ENCODE measurements at regions not wholly inside any gene's neighbourhood (a gene's known extent, or its start where the extent isn't known, plus 50 kb on each side); places are given as distances from the start of the nearest gene placed in this dataset.

DNA sequence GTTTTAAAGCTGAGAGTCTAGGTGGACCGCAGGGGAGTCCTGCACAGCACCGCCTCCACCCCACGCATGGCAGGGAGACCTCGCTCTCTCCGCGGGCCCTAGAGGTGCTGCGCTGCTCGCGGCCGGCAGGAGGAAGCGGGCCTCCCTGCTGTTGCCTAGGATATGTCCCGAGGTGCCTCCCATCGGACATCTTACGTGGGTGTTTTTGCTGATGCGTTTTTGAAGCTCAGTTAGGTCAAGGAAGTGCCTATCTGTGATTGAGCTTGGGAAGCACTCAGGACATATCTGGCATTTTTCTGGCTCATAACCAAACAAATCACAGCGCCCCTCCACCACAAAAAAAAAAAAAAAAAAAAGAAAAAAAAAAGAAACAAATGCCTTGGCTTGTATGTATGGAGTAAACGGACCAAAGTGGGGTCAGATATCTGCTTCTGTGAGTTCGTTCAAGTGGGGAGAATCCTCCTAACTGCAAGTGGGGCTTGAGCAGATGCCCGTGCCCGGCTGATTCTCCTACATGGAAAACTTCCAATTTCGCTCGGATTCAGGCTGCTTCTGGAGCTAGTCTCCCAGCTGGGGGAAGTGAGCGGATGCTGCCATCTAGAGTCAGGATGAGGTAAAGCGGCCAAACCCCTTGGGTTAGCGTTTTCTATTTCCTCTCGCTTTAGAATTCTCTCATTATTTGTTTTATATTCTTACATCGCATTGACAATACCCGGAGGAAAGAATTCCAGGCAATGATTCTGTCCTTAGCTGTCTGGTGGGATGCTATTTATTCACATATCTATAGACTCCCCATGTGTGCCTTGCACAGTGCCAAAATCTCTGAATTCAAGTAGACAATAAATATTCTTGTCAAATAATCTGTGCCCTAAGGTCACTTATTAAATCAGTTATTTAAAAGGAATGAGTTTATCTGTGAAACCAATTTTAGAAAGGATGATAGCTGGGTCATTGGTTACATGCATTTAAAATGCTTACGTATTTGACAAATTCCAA, 95.3 kb downstream of the CD8B2 start:
- peak overlapping the region in 2 of 3 donors; percentile 16 to 30 for H3K4me3 ChIP-seq (ENCODE audit: low read depth in 1 of 3, low read length in 3 of 3)
- peaks cover 0 to 6% (median 0%) of the 10 kb centered on the region in 3 donors for H3K4me1 ChIP-seq (ENCODE audit: control insufficient read depth in 3 of 3, insufficient read depth in 2 of 3, low read depth in 1 of 3, low read length in 2 of 3)
- no peak overlapping the region for H3K27ac ChIP-seq (ENCODE audit: low read depth in 1 of 3, low read length in 2 of 3)
- DNase-seq, result peak; percentile 72 to 85
- H3K36me3 ChIP-seq (ENCODE audit: control insufficient read depth in 3 of 3, insufficient read depth in 2 of 3, low read depth in 1 of 3, low read length in 3 of 3), result no peaks in the 10 kb centered on the region
- WGBS, 3 donors, result 3 to 4% (median 4%) methylated on average over 29 of the region's 29 CpGs
- H3K9me3 ChIP-seq (ENCODE audit: control insufficient read depth in 2 of 2, insufficient read depth in 1 of 2, low read depth in 1 of 2, low read length in 1 of 2), result peaks cover 0 to 4% of the 10 kb centered on the region in 2 donors
- H3K27me3 ChIP-seq (ENCODE audit: control insufficient read depth in 3 of 3, insufficient read depth in 3 of 3, low read length in 3 of 3), result peaks cover 5 to 49% (median 21%) of the 10 kb centered on the region in 3 donors
- no peak for FAIRE-seq

DNA sequence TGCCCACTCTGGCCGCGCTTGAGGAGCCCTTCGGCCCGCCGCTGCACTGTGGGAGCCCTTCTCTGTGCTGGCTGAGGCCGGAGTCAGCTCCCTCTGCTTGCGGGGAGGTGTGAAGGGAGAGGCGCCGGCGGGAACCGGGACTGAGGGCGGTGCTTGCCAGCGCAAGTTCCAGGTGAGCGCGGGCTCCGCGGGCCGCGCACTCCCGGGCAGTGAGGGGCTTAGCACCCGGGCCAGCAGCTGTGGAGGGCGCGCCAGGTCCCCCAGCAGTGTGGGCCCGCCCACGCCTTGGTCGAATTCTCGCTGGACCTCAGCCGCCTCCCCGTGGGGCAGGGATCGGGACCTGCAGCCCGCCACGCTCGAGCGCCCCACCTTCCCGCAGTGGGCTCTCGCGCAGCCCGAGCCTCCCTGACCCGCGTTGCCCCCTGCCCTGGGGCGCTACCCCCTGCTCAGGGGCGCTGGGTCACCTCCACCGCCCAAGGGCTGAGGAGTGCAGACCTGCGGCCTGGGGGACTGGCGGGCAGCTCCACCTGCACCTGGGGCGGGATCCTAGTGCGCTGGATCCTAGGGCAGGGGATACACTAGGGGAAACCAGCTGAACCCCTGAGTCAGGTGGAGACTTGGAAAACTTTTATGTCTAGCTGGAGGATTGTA, 97.3 kb downstream of the CD8B2 start:
- H3K4me1 ChIP-seq (ENCODE audit: control insufficient read depth in 3 of 3, insufficient read depth in 2 of 3, low read depth in 1 of 3, low read length in 2 of 3), result peaks cover 0 to 6% (median 0%) of the 10 kb centered on the region in 3 donors
- no peak overlapping the region for H3K27ac ChIP-seq (ENCODE audit: low read depth in 1 of 3, low read length in 2 of 3)
- no peaks in the 10 kb centered on the region for H3K36me3 ChIP-seq (ENCODE audit: control insufficient read depth in 3 of 3, insufficient read depth in 2 of 3, low read depth in 1 of 3, low read length in 3 of 3)
- WGBS, 3 donors, result 40 to 42% (median 40%) methylated on average over 33 to 47 of the region's 47 CpGs
- peaks cover 5 to 49% (median 21%) of the 10 kb centered on the region in 3 donors for H3K27me3 ChIP-seq (ENCODE audit: control insufficient read depth in 3 of 3, insufficient read depth in 3 of 3, low read length in 3 of 3)
- H3K9me3 ChIP-seq (ENCODE audit: control insufficient read depth in 2 of 2, insufficient read depth in 1 of 2, low read depth in 1 of 2, low read length in 1 of 2), result peaks cover 0 to 4% of the 10 kb centered on the region in 2 donors
- no peak overlapping the region for H3K4me3 ChIP-seq (ENCODE audit: low read depth in 1 of 3, low read length in 3 of 3)
- FAIRE-seq (no peak), DNase-seq (peak in 1 of 2 donors; percentile 14)

DNA sequence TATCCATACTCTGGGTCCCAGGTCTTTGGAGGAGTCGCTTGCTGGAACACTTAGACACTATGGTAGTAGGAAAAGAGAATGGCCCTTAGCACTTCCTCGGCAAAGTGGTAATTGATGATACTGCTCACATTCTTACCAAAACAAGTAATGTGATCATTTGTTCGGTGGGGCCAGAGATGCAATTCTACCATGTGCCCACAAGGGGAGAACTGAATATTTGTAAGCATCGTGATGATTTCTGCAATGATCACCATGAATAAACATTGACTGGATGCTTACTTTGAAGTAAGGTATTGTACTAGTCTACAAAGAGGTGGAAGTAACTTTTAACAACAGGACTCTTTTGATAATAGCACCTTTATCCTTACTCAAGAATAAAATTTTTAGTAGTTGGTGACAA, 109.7 kb downstream of the CD8B2 start:
- Histone ChIP-seq H3K4me1 (ENCODE audit: control insufficient read depth in 3 of 3, insufficient read depth in 2 of 3, low read depth in 1 of 3, low read length in 2 of 3) (no peaks in the 10 kb centered on the region), H3K36me3 (ENCODE audit: control insufficient read depth in 3 of 3, insufficient read depth in 2 of 3, low read depth in 1 of 3, low read length in 3 of 3) (no peaks in the 10 kb centered on the region), H3K9me3 (ENCODE audit: control insufficient read depth in 2 of 2, insufficient read depth in 1 of 2, low read depth in 1 of 2, low read length in 1 of 2) (peaks cover 0 to under 1% of the 10 kb centered on the region in 2 donors), H3K27me3 (ENCODE audit: control insufficient read depth in 3 of 3, insufficient read depth in 3 of 3, low read length in 3 of 3) (no peaks in the 10 kb centered on the region), H3K4me3 (ENCODE audit: low read depth in 1 of 3, low read length in 3 of 3) (no peak overlapping the region), H3K27ac (ENCODE audit: low read depth in 1 of 3, low read length in 2 of 3) (no peak overlapping the region)
- DNase-seq (no peak), FAIRE-seq (no peak)
- 63 to 66% (median 64%) methylated on average over 4 of the region's 4 CpGs for WGBS, 3 donors

DNA sequence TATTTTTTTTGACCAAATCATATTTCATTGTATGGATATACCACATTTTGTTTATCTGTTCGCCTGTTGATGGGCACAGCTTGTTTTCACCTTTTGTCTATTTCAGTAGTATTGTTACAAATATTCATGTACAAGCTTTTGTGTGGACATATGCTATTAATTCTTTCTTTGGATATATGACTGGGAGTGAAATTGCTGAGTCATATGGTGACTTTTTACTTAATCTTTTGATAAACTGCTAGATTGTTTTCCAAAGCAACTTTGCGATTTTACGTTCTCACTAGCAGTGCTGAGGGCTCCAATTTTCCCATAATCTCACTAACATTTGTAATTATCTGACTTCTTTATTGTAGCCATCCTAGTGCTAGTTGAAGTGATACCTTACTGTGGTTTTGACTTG, 112.4 kb downstream of the CD8B2 start:
- Histone ChIP-seq H3K27ac (ENCODE audit: low read depth in 1 of 3, low read length in 2 of 3) (no peak overlapping the region), H3K9me3 (ENCODE audit: control insufficient read depth in 2 of 2, insufficient read depth in 1 of 2, low read depth in 1 of 2, low read length in 1 of 2) (peaks cover 0 to 3% of the 10 kb centered on the region in 2 donors), H3K36me3 (ENCODE audit: control insufficient read depth in 3 of 3, insufficient read depth in 2 of 3, low read depth in 1 of 3, low read length in 3 of 3) (no peaks in the 10 kb centered on the region), H3K4me1 (ENCODE audit: control insufficient read depth in 3 of 3, insufficient read depth in 2 of 3, low read depth in 1 of 3, low read length in 2 of 3) (no peaks in the 10 kb centered on the region), H3K4me3 (ENCODE audit: low read depth in 1 of 3, low read length in 3 of 3) (no peak overlapping the region), H3K27me3 (ENCODE audit: control insufficient read depth in 3 of 3, insufficient read depth in 3 of 3, low read length in 3 of 3) (no peaks in the 10 kb centered on the region)
- FAIRE-seq (no peak), DNase-seq (no peak)
- 87 to 91% (median 89%) methylated on average over 3 of the region's 3 CpGs for WGBS, 3 donors

DNA sequence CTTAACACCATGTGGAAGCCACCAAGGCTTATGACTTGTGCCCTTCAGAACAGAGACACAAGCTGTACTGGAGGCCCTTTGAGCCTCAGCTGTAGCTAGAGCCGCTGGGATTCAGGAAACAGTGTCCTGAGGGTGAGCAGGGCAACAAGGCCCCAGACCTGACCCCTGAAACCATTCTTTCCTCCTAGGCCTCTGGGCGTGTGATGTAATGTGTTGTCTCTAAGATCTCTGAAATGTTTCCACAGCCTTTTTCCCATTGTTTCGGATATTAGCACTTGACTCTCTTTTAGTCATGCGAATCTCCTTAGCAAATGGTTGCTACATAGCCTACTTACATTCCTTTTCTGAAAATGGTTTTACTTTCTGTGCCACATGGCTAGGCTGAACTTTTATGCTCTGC, 114.9 kb downstream of the CD8B2 start:
- 82 to 85% (median 84%) methylated on average over 4 of the region's 4 CpGs for WGBS, 3 donors
- no peak overlapping the region for H3K4me3 ChIP-seq (ENCODE audit: low read depth in 1 of 3, low read length in 3 of 3)
- no peak for DNase-seq
- FAIRE-seq, result no peak
- H3K27me3 ChIP-seq (ENCODE audit: control insufficient read depth in 3 of 3, insufficient read depth in 3 of 3, low read length in 3 of 3), result no peaks in the 10 kb centered on the region
- no peak overlapping the region for H3K27ac ChIP-seq (ENCODE audit: low read depth in 1 of 3, low read length in 2 of 3)
- H3K36me3 ChIP-seq (ENCODE audit: control insufficient read depth in 3 of 3, insufficient read depth in 2 of 3, low read depth in 1 of 3, low read length in 3 of 3), result no peaks in the 10 kb centered on the region
- H3K4me1 ChIP-seq (ENCODE audit: control insufficient read depth in 3 of 3, insufficient read depth in 2 of 3, low read depth in 1 of 3, low read length in 2 of 3), result no peaks in the 10 kb centered on the region
- H3K9me3 ChIP-seq (ENCODE audit: control insufficient read depth in 2 of 2, insufficient read depth in 1 of 2, low read depth in 1 of 2, low read length in 1 of 2), result peaks cover 0 to 7% of the 10 kb centered on the region in 2 donors

DNA sequence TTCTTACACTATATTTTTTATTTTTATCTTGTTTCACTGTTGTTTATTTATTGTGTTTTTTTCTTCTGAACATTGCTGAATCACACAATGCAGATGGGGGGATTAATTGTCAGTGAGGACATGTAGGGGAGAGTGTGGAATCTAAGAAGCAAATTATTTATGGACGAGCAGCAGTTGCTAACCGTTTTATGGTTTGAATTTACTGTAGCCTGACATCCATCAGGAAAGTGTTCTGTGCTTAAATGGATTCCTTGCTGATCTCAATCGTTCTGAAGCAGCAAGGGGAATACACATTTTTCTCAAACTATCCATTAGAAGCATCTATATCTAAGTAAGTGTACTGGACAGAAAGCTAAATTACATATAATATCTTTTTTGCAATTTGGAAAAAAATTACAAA, 119.5 kb downstream of the CD8B2 start:
- no peak overlapping the region for H3K4me3 ChIP-seq (ENCODE audit: low read depth in 1 of 3, low read length in 3 of 3)
- peaks cover 0 to 7% of the 10 kb centered on the region in 2 donors for H3K9me3 ChIP-seq (ENCODE audit: control insufficient read depth in 2 of 2, insufficient read depth in 1 of 2, low read depth in 1 of 2, low read length in 1 of 2)

DNA sequence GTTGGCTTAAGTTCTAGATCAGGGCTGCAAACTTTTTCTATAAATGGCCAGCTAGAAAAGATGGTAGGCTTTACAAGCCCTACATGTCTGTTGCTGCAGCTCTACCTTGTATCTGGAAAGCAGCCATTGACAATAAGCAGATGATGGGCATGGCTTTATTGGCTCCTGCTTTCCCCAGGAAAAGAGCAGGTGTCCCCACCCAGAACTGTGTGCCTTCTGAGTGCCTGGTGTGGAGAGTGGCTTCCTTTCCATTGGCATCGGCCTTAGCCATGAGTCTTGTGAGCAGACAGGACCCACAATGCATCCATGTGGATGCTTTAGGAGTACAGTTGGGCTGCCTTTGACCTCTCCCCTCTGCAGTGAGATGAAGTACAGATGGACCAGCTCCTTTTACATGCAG, 120.2 kb downstream of the CD8B2 start:
- FAIRE-seq (no peak), DNase-seq (no peak)

More for the DNA sequence above, 119.5 kb downstream of the CD8B2 start:
- no peak for FAIRE-seq
- WGBS, 3 donors, result 72 to 84% (median 77%) methylated on average over 3 of the region's 3 CpGs
- Histone ChIP-seq H3K27me3 (ENCODE audit: control insufficient read depth in 3 of 3, insufficient read depth in 3 of 3, low read length in 3 of 3) (no peaks in the 10 kb centered on the region), H3K4me1 (ENCODE audit: control insufficient read depth in 3 of 3, insufficient read depth in 2 of 3, low read depth in 1 of 3, low read length in 2 of 3) (peaks cover 0 to 4% (median 0%) of the 10 kb centered on the region in 3 donors), H3K27ac (ENCODE audit: low read depth in 1 of 3, low read length in 2 of 3) (no peak overlapping the region), H3K36me3 (ENCODE audit: control insufficient read depth in 3 of 3, insufficient read depth in 2 of 3, low read depth in 1 of 3, low read length in 3 of 3) (no peaks in the 10 kb centered on the region)
- DNase-seq, result no peak

DNA sequence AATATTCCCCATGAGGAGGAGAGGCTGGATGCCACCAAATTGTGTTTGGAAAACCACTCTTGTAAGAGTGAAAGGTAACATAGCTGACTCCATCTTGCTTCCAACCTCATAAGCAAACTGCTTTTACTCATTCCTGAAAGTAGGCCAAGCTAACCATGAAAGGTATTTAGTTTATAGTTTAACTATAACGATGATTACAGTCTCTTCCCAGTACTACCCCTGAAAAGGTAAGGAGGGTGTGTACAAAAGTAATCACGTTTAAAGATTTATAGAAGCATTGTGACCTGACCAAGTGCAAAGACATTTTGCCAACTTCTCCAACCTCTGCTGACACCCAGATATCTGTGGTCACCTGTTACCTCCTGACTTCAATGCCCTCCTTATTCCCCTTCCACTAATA, 122.6 kb downstream of the CD8B2 start:
- DNase-seq, result peak; percentile 13 to 17
- Histone ChIP-seq H3K36me3 (ENCODE audit: control insufficient read depth in 3 of 3, insufficient read depth in 2 of 3, low read depth in 1 of 3, low read length in 3 of 3) (no peaks in the 10 kb centered on the region), H3K27ac (ENCODE audit: low read depth in 1 of 3, low read length in 2 of 3) (no peak overlapping the region), H3K27me3 (ENCODE audit: control insufficient read depth in 3 of 3, insufficient read depth in 3 of 3, low read length in 3 of 3) (no peaks in the 10 kb centered on the region), H3K4me3 (ENCODE audit: low read depth in 1 of 3, low read length in 3 of 3) (no peak overlapping the region), H3K9me3 (ENCODE audit: control insufficient read depth in 2 of 2, insufficient read depth in 1 of 2, low read depth in 1 of 2, low read length in 1 of 2) (peaks cover 0 to 6% of the 10 kb centered on the region in 2 donors), H3K4me1 (ENCODE audit: control insufficient read depth in 3 of 3, insufficient read depth in 2 of 3, low read depth in 1 of 3, low read length in 2 of 3) (peaks cover 2 to 10% (median 4%) of the 10 kb centered on the region in 3 donors)
- no peak for FAIRE-seq
- WGBS, 3 donors, result 12 to 60% (median 40%) methylated on average over 2 of the region's 2 CpGs

More for the DNA sequence above, 120.2 kb downstream of the CD8B2 start:
- H3K36me3 ChIP-seq (ENCODE audit: control insufficient read depth in 3 of 3, insufficient read depth in 2 of 3, low read depth in 1 of 3, low read length in 3 of 3), result no peaks in the 10 kb centered on the region
- 93 to 96% (median 95%) methylated on average over 1 of the region's 1 CpG for WGBS, 3 donors
- no peak overlapping the region for H3K27ac ChIP-seq (ENCODE audit: low read depth in 1 of 3, low read length in 2 of 3)
- H3K9me3 ChIP-seq (ENCODE audit: control insufficient read depth in 2 of 2, insufficient read depth in 1 of 2, low read depth in 1 of 2, low read length in 1 of 2), result peaks cover 0 to 4% of the 10 kb centered on the region in 2 donors
- H3K4me1 ChIP-seq (ENCODE audit: control insufficient read depth in 3 of 3, insufficient read depth in 2 of 3, low read depth in 1 of 3, low read length in 2 of 3), result peaks cover 0 to 4% (median 0%) of the 10 kb centered on the region in 3 donors
- H3K4me3 ChIP-seq (ENCODE audit: low read depth in 1 of 3, low read length in 3 of 3), result no peak overlapping the region
- H3K27me3 ChIP-seq (ENCODE audit: control insufficient read depth in 3 of 3, insufficient read depth in 3 of 3, low read length in 3 of 3), result no peaks in the 10 kb centered on the region

All from small intestine (tissue), 7 donors.